H1 (cell line): ENCODE measurements at regions not wholly inside any gene's neighbourhood (a gene's known extent, or its start where the extent isn't known, plus 50 kb on each side); places are given as distances from the start of the nearest gene placed in this dataset.

Experiments
- CTCF ChIA-PET: fragments of 300-600 bp; sonication (Branson Sonifier 250); formaldehyde crosslinking; loops from one replicate; lab custom pipeline; 2021; ENCODE audit not compliant: partially characterized antibody; lab: Charles Lee
- POLR2A ChIA-PET: fragments of 300-600 bp; sonication (Branson Sonifier 250); formaldehyde crosslinking; loops from one replicate; lab custom pipeline; 2021; ENCODE audit warnings: inconsistent platforms; ENCODE audit not compliant: partially characterized antibody; lab: Charles Lee
- DNase-seq, 2 experiments: peaks; one replicate each; pipeline versions ENCODE4 v3.0.0 to v3.0.0-alpha.2; 2010 to 2022; ENCODE audit warnings: low spot score in 2 of 2, low read depth in 1 of 2, mixed read lengths in 1 of 2
- FAIRE-seq: peaks from 2 replicates; lab custom pipeline; 2011; peaks lifted over from hg19 to GRCh38; lab: Jason Lieb, UNC
- H2AFZ ChIP-seq: 2 replicates; pipeline ENCODE4 v1.8.1; 2012; ENCODE audit warnings: low read length, inconsistent platforms
- H2AK5ac ChIP-seq: 2 replicates; pipeline ENCODE4 v1.6.1; 2013; ENCODE audit warnings: low read depth, low read length
- H2BK120ac ChIP-seq: replicated peaks from 2 replicates; pipeline ENCODE3; 2013; ENCODE audit warnings: low read depth, low read length, inconsistent platforms
- H2BK12ac ChIP-seq: 2 replicates; pipeline ENCODE4 v1.6.1; 2013; ENCODE audit warnings: low read depth, low read length
- H2BK15ac ChIP-seq: 2 replicates; pipeline ENCODE4 v1.6.1; 2013; ENCODE audit warnings: low read length
- H2BK20ac ChIP-seq: 2 replicates; pipeline ENCODE4 v1.6.1; 2013; ENCODE audit warnings: low read length
- H2BK5ac ChIP-seq: 2 replicates; pipeline ENCODE4 v1.6.1; 2013; ENCODE audit warnings: low read depth, low read length
- H3K14ac ChIP-seq: 2 replicates; pipeline ENCODE4 v1.6.1; 2013; ENCODE audit warnings: inconsistent platforms; ENCODE audit not compliant: insufficient read length
- H3K18ac ChIP-seq: 2 replicates; pipeline ENCODE4 v1.6.1; 2013; ENCODE audit warnings: low read length; ENCODE audit errors: extremely low read depth
- H3K23ac ChIP-seq: 2 replicates; pipeline ENCODE4 v1.6.1; 2013; ENCODE audit warnings: inconsistent platforms; ENCODE audit not compliant: insufficient read length
- H3K23me2 ChIP-seq: 2 replicates; pipeline ENCODE4 v1.6.1; 2013; ENCODE audit warnings: low read depth, low read length
- H3K27ac ChIP-seq: 2 replicates; pipeline ENCODE4 v1.6.1; 2011; ENCODE audit warnings: low read depth, low read length, inconsistent platforms
- H3K27me3 ChIP-seq, 4 experiments: replicated peaks in 1 of 4; 1 replicate in 1 of 4; 2 replicates in 3 of 4; pipeline versions ENCODE4 v1.6.1 to v1.8.1; 2011 to 2013; ENCODE audit warnings: low read length in 3 of 4, mild to moderate bottlenecking in 3 of 4, inconsistent platforms in 2 of 4, mixed read lengths in 2 of 4, moderate library complexity in 1 of 4; ENCODE audit not compliant: control insufficient read depth in 3 of 4, insufficient read depth in 3 of 4; ENCODE audit errors: extremely low read depth in 1 of 4
- H3K36me3 ChIP-seq, 4 experiments: 2 replicates each; pipeline versions ENCODE4 v1.6.1 to v1.8.1; 2011 to 2013; ENCODE audit warnings: mild to moderate bottlenecking in 4 of 4, low read length in 3 of 4, moderate library complexity in 2 of 4, control low read depth in 1 of 4, inconsistent platforms in 1 of 4; ENCODE audit not compliant: insufficient read depth in 4 of 4, control insufficient read depth in 2 of 4
- H3K4ac ChIP-seq: replicated peaks from 2 replicates; pipeline ENCODE3; 2013; ENCODE audit warnings: low read length, low read depth, mixed read lengths, inconsistent platforms; ENCODE audit not compliant: insufficient read length
- H3K4me1 ChIP-seq, 4 experiments: replicated peaks in 1 of 4; 1 replicate in 1 of 4; 2 replicates in 3 of 4; pipeline versions ENCODE4 v1.6.1 to v1.8.1; 2011 to 2013; ENCODE audit warnings: low read length in 3 of 4, inconsistent platforms in 2 of 4, mixed read lengths in 1 of 4; ENCODE audit not compliant: insufficient read depth in 4 of 4, control insufficient read depth in 3 of 4
- H3K4me2 ChIP-seq, 2 experiments: 2 replicates each; pipeline versions ENCODE4 v1.6.1 to v1.8.1; 2011 to 2013; ENCODE audit warnings: low read depth in 2 of 2, low read length in 2 of 2, control low read depth in 1 of 2, inconsistent platforms in 1 of 2, mild to moderate bottlenecking in 1 of 2; ENCODE audit not compliant: insufficient read depth in 1 of 2
- H3K4me3 ChIP-seq, 4 experiments: fragments of 200-600, 300-600 bp in 1 of 4; sonication (generic), shearing (Covaris generic), sonication (Bioruptor Twin) in 1 of 4; 2 replicates each; pipeline versions ENCODE4 v1.5.1 to v1.8.1; 2011 to 2016; ENCODE audit warnings: low read length in 4 of 4, low read depth in 3 of 4, control low read depth in 2 of 4, inconsistent platforms in 2 of 4, mild to moderate bottlenecking in 2 of 4, mixed read lengths in 1 of 4, moderate library complexity in 1 of 4; ENCODE audit not compliant: insufficient read depth in 2 of 4; ENCODE audit errors: extremely low read depth in 1 of 4
- H3K56ac ChIP-seq: replicated peaks from 2 replicates; pipeline ENCODE3; 2013; ENCODE audit warnings: low read depth, mild to moderate bottlenecking, mixed read lengths, low read length, inconsistent platforms; ENCODE audit not compliant: insufficient read length
- H3K79me1 ChIP-seq: 2 replicates; pipeline ENCODE4 v1.6.1; 2013; ENCODE audit warnings: low read depth, low read length, control low read depth
- H3K79me2 ChIP-seq, 2 experiments: 2 replicates each; pipeline versions ENCODE4 v1.6.1 to v1.8.1; 2012 to 2013; ENCODE audit warnings: low read length in 2 of 2, mild to moderate bottlenecking in 2 of 2, inconsistent platforms in 1 of 2; ENCODE audit not compliant: insufficient read depth in 2 of 2, control insufficient read depth in 1 of 2
- H3K9ac ChIP-seq, 4 experiments: replicated peaks in 1 of 4; 1 replicate in 1 of 4; 2 replicates in 3 of 4; pipeline versions ENCODE4 v1.6.1 to v1.8.1; 2011 to 2013; ENCODE audit warnings: low read depth in 3 of 4, low read length in 3 of 4, control low read depth in 2 of 4, mild to moderate bottlenecking in 2 of 4, moderate library complexity in 2 of 4, inconsistent platforms in 1 of 4; ENCODE audit errors: extremely low read depth in 1 of 4
- H3K9me3 ChIP-seq, 2 experiments: 2 replicates each; pipeline versions ENCODE4 v1.6.1 to v1.8.1; 2012 to 2013; ENCODE audit warnings: mild to moderate bottlenecking in 2 of 2, moderate library complexity in 2 of 2, control low read depth in 1 of 2, inconsistent platforms in 1 of 2, low read depth in 1 of 2, low read length in 1 of 2, mixed read lengths in 1 of 2; ENCODE audit not compliant: insufficient read depth in 2 of 2
- H4K20me1 ChIP-seq, 2 experiments: replicated peaks in 1 of 2; 2 replicates each; pipeline versions ENCODE3 to v1.8.1; 2011 to 2013; ENCODE audit warnings: inconsistent platforms in 2 of 2, low read length in 2 of 2, mild to moderate bottlenecking in 1 of 2; ENCODE audit not compliant: insufficient read depth in 2 of 2, control insufficient read depth in 1 of 2
- H4K5ac ChIP-seq: 2 replicates; pipeline ENCODE4 v1.6.1; 2013; ENCODE audit warnings: low read length, low read depth, mixed read lengths, inconsistent platforms; ENCODE audit not compliant: insufficient read length
- H4K8ac ChIP-seq: 2 replicates; pipeline ENCODE4 v1.8.0; 2013; ENCODE audit warnings: mild to moderate bottlenecking, moderate library complexity, low read length, inconsistent platforms; ENCODE audit not compliant: insufficient read depth; ENCODE audit errors: extremely low read depth
- H4K91ac ChIP-seq: replicated peaks from 2 replicates; pipeline ENCODE3; 2013; ENCODE audit warnings: low read length, mixed read lengths, inconsistent platforms; ENCODE audit not compliant: insufficient read length
- BACH1 ChIP-seq: IDR thresholded peaks from 2 replicates; pipeline ENCODE4 v1.6.1; 2012; ENCODE audit warnings: low read length, improper control_type of control experiment
- BCL11A ChIP-seq, 2 experiments: IDR thresholded peaks; one replicate each; pipeline ENCODE4 v1.6.1; 2011; ENCODE audit warnings: low read depth in 2 of 2, low read length in 2 of 2, mild to moderate bottlenecking in 2 of 2
- CBX8 ChIP-seq: fragments of 300-800, 300-1000 bp; sonication (generic); IDR thresholded peaks from 2 replicates; pipeline ENCODE4 v1.7.1; 2016; ENCODE audit warnings: low read depth, low read length, borderline replicate concordance
- CHD2 ChIP-seq: IDR thresholded peaks from 2 replicates; pipeline ENCODE4 v1.6.1; 2012; ENCODE audit warnings: low read length, improper control_type of control experiment
- CREB1 ChIP-seq: IDR thresholded peaks from 2 replicates; pipeline ENCODE4 v1.6.1; 2012; ENCODE audit warnings: inconsistent platforms
- GABPA ChIP-seq: IDR thresholded peaks from 2 replicates; pipeline ENCODE4 v1.6.1; 2011; ENCODE audit warnings: mild to moderate bottlenecking, low read length, moderate library complexity, borderline replicate concordance; ENCODE audit not compliant: insufficient read depth
- NANOG ChIP-seq: IDR thresholded peaks from 2 replicates; pipeline ENCODE4 v1.6.1; 2011; ENCODE audit warnings: low read length, low read depth, mild to moderate bottlenecking, inconsistent platforms; ENCODE audit not compliant: insufficient read depth, poor library complexity, severe bottlenecking
- PHF8 ChIP-seq: fragments of 200-600 bp; sonication (generic); conservative IDR thresholded peaks from 2 replicates; pipeline ENCODE4 v1.7.1; 2012; ENCODE audit warnings: low read depth, mild to moderate bottlenecking, inconsistent platforms, low read length, moderate library complexity
- POLR2A ChIP-seq, 2 experiments: IDR thresholded peaks; 1 replicate in 1 of 2; 2 replicates in 1 of 2; pipeline ENCODE4 v1.6.1; 2011; ENCODE audit warnings: low read depth in 2 of 2, low read length in 2 of 2, mild to moderate bottlenecking in 2 of 2; ENCODE audit errors: control extremely low read depth in 1 of 2
- TAF7 ChIP-seq: optimal IDR thresholded peaks from 2 replicates; pipeline ENCODE3; 2011; ENCODE audit warnings: low read depth, mild to moderate bottlenecking, inconsistent platforms, low read length, moderate library complexity, borderline replicate concordance
- WGBS, 2 experiments: shearing (Covaris generic) in 1 of 2; methylation state at CpG; one replicate each; pipeline versions ENCODE4 v1.1.6 to v1.1.7; 2013 to 2015; ENCODE audit warnings: low lambda C conversion rate in 2 of 2, mixed read lengths in 2 of 2, inconsistent platforms in 1 of 2, low coverage in 1 of 2, missing lambda C conversion rate in 1 of 2; ENCODE audit not compliant: insufficient replicate concordance in 2 of 2, insufficient coverage in 1 of 2, insufficient read length in 1 of 2; ENCODE audit errors: extremely low coverage in 1 of 2, missing lambda C conversion rate in 1 of 2; 5-methylcytosine and 5-hydroxymethylcytosine counted together

GRCh38 chr4:55722132-55722531 lies 86.0 kb upstream of the NMU start:
- CTCF ChIA-PET: interaction anchor here (0.6 to 1.0 kb wide), 3 partner anchors 15 to 92 kb away, joined by 3 to 4 read pairs (median 3); no protein-coding TSS in a partner anchor
- Histone ChIP-seq H2BK5ac (no peak overlapping the region), H2AK5ac (no peak overlapping the region), H3K79me2 (no peaks in the 10 kb centered on the region), H4K20me1 (no peaks in the 10 kb centered on the region), H3K27ac (no peak overlapping the region), H4K8ac (no peak overlapping the region), H4K5ac (no peak overlapping the region), H2AFZ (no peak overlapping the region), H3K56ac (no peak overlapping the region), H3K79me1 (no peaks in the 10 kb centered on the region), H3K9ac (no peak overlapping the region), H3K4me2 (no peak overlapping the region), H3K14ac (no peak overlapping the region), H3K9me3 (no peaks in the 10 kb centered on the region), H4K91ac (no peak overlapping the region), H3K4me3 (no peak overlapping the region), H2BK15ac (no peak overlapping the region), H3K27me3 (no peaks in the 10 kb centered on the region), H2BK12ac (no peak overlapping the region), H3K23me2 (no peaks in the 10 kb centered on the region), H3K18ac (no peak overlapping the region), H2BK20ac (no peak overlapping the region), H3K4ac (no peak overlapping the region), H3K36me3 (no peaks in the 10 kb centered on the region; a peak in 1 of 8 replicates), H3K23ac (no peak overlapping the region), H3K4me1 (no peaks in the 10 kb centered on the region), H2BK120ac (no peak overlapping the region)
- FAIRE-seq: no peak
- no peak for DNase-seq
- WGBS, 2 experiments: 87% methylated on average over 6 of the region's 6 CpGs; no CpG with 5 or more reads in 1 of the 2 experiments
- POLR2A ChIA-PET: interaction anchor here (0.6 kb wide), 1 partner anchor 178 kb away, joined by 3 read pairs; no protein-coding TSS in a partner anchor
- TF ChIP-seq CHD2: no peak
- TF ChIP-seq BCL11A (IDR thresholded peaks at IDR 0.05; ENCODE audit: low read depth in 2 of 2, low read length in 2 of 2): no peak
- TF ChIP-seq TAF7: no peak
- TF ChIP-seq CREB1: no peak
- TF ChIP-seq NANOG: no peak
- TF ChIP-seq GABPA: no peak
- no peak for TF ChIP-seq BACH1
- TF ChIP-seq PHF8: no peak
- TF ChIP-seq CBX8: no peak
- TF ChIP-seq POLR2A (IDR thresholded peaks at IDR 0.05; ENCODE audit: control extremely low read depth in 1 of 2, low read depth in 2 of 2, low read length in 2 of 2): no peak
